Right renal cortex interstitium (tissue), 3 donors: ENCODE measurements at regions not wholly inside any gene's neighbourhood (a gene's known extent, or its start where the extent isn't known, plus 50 kb on each side); places are given as distances from the start of the nearest gene placed in this dataset.
"Not testable (repeated sequence)": the region's sequence is repeated elsewhere in the genome, so short reads cannot be mapped to it uniquely, and the experiment has no call there.

Experiments used
- DNase-seq, 3 donors: peaks; one replicate each; pipeline ENCODE4 v3.0.0-alpha.2; 2013; ENCODE audit warnings: low read depth in 3 of 3, low spot score in 2 of 3

- DNase-seq: no peak
Measured at GRCh38 chr2:185245806-185246205, 492.8 kb upstream of the FSIP2 start.

GRCh38 chr2:185246717-185247116, 491.9 kb upstream of the FSIP2 start:
- no peak for DNase-seq

GRCh38 chr2:185255566-185255965, 483.0 kb upstream of the FSIP2 start:
- no peak for DNase-seq

- DNase-seq: no peak
Measured at GRCh38 chr2:185265747-185266146, 472.9 kb upstream of the FSIP2 start.

- no peak for DNase-seq
Measured at GRCh38 chr2:185268651-185269050, 470.0 kb upstream of the FSIP2 start.

GRCh38 chr2:185274718-185275484, 463.7 kb upstream of the FSIP2 start:
- no peak for DNase-seq

- not testable (repeated sequence) for DNase-seq
Measured at GRCh38 chr2:185275979-185276378, 462.6 kb upstream of the FSIP2 start.

GRCh38 chr2:185278761-185279160, 459.8 kb upstream of the FSIP2 start:
- DNase-seq: no peak

GRCh38 chr2:185279999-185280398, 458.6 kb upstream of the FSIP2 start:
- no peak for DNase-seq

- DNase-seq: no peak
Measured at GRCh38 chr2:185284696-185285095, 453.9 kb upstream of the FSIP2 start.

- not testable (repeated sequence) for DNase-seq
Measured at GRCh38 chr2:185290012-185290411, 448.6 kb upstream of the FSIP2 start.

- peak in 2 of 3 donors; percentile 2 to 5 for DNase-seq
Measured at GRCh38 chr2:185291035-185291647, 447.5 kb upstream of the FSIP2 start.

- no peak for DNase-seq
Measured at GRCh38 chr2:185299867-185300266, 438.7 kb upstream of the FSIP2 start.

- no peak for DNase-seq
Measured at GRCh38 chr2:185306119-185306518, 432.5 kb upstream of the FSIP2 start.

GRCh38 chr2:185316383-185316782, 422.2 kb upstream of the FSIP2 start:
- no peak for DNase-seq

- DNase-seq: no peak
Measured at GRCh38 chr2:185318271-185318724, 420.3 kb upstream of the FSIP2 start.

- DNase-seq: no peak
Measured at GRCh38 chr2:185335879-185336278, 402.7 kb upstream of the FSIP2 start.

- DNase-seq: no peak
Measured at GRCh38 chr2:185337033-185337432, 401.6 kb upstream of the FSIP2 start.

- DNase-seq: no peak
Measured at GRCh38 chr2:185338104-185338503, 400.5 kb upstream of the FSIP2 start.

- no peak for DNase-seq
Measured at GRCh38 chr2:185347445-185347844, 391.2 kb upstream of the FSIP2 start.

- DNase-seq: no peak
Measured at GRCh38 chr2:185360776-185361175, 377.8 kb upstream of the FSIP2 start.

- DNase-seq: no peak
Measured at GRCh38 chr2:185372188-185372587, 366.4 kb upstream of the FSIP2 start.
